ENCODE measurements at regions not wholly inside any gene's neighbourhood (a gene's known extent, or its start where the extent isn't known, plus 50 kb on each side); places are given as distances from the start of the nearest gene placed in this dataset.
"Not testable (repeated sequence)": the region's sequence is repeated elsewhere in the genome, so short reads cannot be mapped to it uniquely, and the experiment has no call there.

DNA sequence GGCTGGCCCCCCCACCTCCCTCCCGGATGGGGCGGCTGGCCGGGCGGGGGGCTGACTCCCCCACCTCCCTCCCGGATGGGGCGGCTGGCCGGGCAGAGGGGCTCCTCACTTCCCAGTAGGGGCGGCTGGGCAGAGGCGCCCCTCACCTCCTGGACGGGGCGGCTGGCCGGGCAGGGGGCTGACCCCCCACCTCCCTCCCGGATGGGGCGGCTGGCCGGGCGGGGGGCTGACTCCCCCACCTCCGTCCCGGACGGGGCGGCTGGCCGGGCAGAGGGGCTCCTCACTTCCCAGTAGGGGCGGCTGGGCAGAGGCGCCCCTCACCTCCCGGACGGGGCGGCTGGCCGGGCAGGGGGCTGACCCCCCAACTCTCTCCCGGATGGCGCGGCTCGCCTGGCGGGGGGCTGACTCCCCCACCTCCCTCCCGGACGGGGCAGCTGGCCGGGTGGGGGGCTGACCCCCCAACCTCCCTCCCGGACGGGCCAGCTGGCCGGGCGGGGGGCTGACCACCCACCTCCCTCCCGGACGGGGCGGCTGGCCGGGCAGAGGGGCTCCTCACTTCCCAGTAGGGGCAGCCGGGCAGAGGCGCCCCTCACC is 194.1 kb upstream of the GRIA1 start:
- not testable (repeated sequence) for FAIRE-seq

DNA sequence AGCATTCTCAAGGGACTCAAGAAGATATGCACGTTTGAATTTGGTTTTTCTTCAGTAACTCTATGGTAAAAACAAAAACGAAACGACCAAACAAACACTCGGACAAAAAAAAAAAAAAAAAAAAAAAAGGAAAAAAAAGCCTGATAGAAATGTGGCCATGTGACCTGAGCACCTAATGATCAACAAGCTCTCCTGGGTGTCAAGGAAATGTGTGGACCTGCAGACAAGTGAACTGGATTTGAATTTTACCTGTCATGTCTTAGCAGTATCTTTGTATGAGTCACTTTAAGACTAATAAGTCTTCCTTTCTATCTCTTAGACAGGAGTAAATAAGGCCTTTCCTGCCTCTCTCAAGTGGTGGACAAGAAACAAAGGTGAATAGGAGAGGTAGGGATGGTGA is 190.6 kb upstream of the GRIA1 start:
- no peak for FAIRE-seq

DNA sequence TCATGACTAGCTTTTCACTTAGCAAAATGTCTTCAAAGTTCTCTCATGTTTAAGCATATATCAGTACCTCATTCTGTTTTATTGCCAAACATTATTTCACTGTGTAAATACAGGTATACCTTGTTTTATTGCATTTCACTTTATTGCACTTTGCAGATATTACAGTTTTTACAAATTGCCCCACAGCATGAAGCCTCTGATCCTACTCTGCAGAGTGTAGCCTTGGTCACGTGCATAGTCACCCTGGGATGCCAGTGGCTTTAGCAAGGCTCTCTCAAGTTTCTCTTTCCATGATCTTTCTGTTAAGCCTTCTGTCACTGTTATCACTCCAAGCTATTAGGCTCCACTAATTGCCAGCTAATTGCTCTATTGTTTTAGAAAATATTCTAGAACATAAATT is 182.2 kb upstream of the GRIA1 start:
- no peak for FAIRE-seq

DNA sequence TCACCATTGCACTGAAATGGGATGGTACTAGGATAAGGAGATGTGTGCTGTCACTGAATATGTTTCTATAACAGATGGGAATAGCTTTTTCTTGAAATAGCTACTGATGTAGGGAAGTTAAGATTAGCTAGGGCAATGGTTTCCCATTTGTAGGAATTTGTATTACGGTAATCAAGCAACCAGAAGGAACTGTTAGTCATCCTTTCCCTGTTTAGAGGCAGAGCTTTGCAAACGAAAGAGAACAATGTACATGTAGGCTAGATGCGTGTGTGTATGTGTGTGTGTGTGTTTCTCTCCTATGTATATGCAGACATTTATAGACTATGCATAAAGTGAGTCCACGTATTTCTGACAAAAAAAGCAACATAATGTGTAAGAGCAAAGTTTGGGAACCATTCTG is 171.9 kb upstream of the GRIA1 start:
- FAIRE-seq: no peak

DNA sequence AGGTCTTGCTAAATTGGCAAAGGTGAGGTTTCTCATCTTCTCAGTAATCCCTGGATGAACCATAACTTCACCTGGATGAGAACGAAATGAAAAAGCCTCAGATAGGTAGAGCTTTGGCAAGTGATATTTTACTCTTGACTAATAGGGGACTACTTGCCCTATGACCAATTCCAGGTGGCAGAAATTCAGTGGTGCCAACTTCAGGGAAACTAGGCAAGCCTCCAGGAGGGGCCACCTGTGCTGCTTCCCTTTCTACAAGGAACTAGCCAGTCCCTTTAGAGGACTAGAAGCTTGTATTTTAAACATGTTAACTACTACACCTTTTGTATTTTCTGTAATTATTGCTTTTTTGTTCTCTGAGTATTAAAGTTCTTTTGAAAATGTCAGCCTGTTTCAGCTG is 169.0 kb upstream of the GRIA1 start:
- FAIRE-seq: no peak

DNA sequence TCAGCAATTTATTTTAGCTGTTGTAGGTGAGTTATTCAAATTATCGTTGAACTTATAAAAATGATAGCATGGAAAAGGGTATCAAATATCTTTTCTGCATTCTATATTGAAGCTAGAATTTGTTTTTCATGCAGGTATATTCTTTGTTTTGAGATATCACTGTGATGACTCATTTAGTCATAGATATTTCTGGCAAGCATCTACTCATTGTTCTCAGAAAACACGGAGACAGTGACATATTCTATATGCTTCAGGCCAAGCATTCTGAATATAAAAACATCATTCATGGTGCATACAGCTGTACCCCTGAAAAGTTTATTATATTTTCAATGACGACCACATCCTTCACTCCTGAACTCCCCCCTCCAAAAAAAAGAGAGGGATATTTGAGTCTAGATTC is 150.3 kb upstream of the GRIA1 start:
- no peak for FAIRE-seq

DNA sequence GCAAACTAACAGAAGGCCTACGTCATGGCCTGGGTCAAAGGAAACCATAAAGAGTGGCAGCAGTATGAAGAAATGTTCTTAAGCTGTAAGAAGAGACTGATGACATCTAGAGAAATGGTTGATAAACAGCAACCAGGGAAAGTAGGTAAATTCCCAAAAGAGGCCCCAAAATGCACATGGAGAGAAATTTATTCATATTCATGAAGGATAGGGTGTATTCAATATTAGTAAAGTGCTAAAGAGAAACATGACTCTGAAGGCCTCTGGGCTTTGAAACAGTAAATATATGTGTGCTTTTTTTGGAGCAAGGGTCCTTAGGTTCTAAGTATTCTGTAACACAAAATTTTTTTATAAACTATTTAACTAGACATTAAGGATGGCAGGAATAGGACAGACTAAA is 149.7 kb upstream of the GRIA1 start:
- FAIRE-seq: no peak

DNA sequence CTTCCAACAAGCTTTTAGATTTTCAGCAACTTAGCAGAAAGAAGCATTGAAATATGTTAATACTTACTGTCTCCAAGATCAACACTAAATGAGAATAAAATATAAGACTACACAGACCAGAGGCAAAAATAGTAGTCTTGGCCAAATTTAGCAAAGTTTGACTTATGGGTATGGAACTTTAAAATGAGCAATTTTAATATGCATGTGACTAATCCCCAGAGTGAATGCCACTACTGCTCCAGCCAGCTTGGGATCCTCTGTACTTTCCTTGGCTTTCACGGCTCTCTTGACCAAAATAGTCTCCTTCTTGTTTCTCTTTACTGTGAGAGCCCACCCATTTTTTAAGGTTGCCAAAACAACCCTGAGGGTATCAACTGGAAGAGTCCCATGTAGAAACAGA is 148.0 kb upstream of the GRIA1 start:
- FAIRE-seq: no peak

DNA sequence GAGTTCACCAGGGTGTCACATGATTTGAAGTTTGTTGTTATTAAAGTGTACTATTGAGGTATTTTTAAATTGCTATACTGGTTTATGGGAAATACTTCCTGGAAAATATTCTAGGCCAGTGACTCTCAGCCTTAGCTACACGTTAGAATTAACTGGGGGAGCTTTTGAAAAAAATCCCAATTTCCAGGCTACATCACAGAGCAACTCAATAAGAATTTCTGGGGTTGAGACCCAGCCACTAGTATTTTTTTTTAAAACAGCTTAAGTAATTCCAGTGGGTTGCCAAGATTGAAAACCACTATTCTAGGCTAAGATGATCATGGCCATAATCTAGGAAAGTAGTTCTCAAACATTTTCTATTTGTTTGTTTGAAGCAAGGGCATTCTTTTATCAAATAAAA is 142.9 kb upstream of the GRIA1 start:
- no peak for FAIRE-seq

DNA sequence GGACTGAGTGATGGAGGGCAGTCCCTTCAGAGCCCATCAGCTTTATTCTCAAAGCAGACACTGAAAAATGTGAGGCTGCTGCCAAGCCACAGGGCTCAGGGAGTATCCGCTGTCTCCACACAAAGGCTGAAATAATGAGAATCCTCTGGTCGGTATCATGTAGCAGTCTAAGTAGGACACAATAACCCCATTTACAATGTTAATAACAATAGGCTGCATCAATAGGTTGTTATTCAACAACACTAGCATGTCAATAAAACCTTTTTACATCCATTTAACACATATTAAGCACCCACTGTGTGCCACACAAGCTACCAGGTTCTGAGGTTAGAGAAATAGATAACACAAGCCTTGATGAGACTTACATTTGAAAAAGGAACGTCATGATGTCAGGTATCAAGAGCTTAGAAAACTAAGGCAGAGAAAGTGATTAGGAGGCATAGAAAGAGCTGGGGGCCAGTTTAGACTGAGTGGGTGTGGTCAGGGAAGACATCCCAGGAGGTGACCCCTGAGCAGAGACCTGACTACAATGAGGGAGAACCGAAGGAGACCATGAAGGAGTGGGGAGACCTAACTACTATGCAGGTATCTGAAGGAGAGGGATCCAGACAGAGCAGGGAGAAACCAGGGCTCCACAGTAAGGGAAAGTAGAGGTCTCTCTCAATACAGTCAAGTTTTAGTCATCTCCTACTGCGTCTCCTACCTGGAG is 140.1 kb upstream of the GRIA1 start:
- no peak for FAIRE-seq

DNA sequence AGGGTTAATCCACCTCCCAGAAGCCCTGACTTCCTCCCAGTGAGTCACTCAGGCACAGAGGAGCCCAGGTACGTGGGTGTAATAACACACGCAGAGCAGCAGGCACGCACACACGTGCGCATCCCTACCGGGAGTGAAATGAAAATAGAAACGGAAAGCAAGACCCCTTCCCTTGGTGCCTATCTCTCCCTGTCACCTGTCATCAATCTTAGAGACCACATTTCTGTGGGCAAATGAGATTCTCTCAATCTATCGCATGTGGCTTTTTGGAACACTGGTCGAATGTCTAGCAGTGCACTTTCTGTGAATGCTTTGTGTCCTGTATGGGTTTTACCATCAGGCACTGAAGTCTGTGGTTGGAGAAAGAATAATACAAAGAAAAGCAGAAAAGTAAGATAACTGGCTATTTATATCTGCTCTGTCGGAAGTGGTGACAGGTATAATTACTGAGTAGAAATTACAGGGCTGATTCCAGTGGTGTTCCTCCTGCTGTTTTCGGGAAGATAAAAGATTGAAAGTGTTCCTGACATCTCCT is 137.7 kb upstream of the GRIA1 start:
- FAIRE-seq: no peak

DNA sequence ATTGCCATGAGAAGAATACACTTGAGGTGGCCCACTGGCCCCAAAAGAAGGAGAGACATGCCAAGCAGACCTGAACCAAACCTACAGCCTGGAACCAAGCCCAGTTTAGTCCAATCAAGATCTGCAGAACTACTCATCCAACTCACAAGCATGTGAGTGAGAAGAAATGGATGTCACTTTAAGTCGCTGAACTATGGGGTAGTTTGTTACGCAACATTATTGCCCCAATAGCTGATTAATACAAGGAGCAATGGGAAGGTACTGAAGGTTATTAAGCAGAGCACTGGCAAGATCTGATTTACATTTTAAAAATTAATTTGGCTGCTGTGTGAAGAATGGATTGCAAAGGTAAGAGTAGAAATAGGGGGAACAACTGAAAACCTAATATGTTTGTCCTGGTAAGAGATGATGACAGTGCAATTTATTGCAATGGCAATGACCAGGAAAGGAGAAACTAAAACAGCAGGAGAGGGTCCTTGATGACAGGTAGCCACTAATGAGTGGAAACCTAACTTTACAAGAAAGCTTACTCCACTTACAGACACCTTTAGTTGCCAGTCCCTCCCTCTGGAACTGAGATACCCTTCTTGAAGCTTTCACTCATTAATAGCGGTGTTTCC is 132.9 kb upstream of the GRIA1 start:
- no peak for FAIRE-seq

DNA sequence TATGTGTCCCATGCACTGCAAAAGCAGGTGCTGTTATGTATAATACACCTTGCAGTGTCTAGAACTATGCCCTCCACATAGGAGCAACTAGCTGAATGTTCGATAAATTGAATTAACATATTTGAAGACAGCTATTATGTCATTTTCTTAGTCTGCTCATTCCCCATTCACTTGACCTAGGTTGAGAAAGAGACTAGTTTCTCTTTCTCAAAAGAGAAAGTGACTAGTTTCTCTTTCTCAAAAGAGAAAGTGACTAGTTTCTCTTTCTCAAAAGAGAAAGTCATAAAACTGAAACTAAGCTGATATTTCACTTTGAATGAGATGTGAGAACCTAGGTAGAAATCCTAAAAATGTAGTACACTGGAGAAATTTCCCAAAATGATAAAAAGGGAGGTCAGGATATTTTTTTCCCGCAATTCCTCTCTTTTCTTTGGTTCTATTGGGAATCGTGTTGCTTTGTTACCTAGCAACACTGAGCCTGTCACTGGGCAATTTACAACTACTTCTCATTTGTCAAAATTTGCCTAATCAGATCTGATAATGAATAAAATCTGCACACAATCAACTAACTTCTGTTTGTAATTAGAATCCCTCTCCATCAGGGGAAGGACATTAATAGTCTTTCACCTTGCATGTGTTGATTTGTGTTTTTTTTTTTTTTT is 132.0 kb upstream of the GRIA1 start:
- peak; percentile 85 for FAIRE-seq

DNA sequence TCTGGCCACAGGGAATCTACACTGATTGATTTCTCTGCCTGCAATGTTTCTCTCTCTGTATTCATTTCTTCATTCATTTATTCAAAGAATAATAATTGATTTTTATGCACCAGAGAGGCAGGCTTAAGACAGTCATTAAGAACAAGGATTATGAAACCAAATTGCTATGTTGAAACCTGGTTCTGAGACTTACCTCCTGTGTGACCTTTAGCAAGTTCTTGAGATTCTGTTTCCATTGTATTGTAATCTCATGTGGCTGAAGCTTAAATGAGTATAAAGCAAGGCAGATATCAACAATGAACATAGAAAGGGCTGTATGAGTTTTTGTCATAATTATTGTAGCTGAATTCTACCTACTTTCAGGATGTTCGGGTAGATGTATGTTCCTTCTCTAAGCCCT is 129.6 kb upstream of the GRIA1 start:
- no peak for FAIRE-seq

DNA sequence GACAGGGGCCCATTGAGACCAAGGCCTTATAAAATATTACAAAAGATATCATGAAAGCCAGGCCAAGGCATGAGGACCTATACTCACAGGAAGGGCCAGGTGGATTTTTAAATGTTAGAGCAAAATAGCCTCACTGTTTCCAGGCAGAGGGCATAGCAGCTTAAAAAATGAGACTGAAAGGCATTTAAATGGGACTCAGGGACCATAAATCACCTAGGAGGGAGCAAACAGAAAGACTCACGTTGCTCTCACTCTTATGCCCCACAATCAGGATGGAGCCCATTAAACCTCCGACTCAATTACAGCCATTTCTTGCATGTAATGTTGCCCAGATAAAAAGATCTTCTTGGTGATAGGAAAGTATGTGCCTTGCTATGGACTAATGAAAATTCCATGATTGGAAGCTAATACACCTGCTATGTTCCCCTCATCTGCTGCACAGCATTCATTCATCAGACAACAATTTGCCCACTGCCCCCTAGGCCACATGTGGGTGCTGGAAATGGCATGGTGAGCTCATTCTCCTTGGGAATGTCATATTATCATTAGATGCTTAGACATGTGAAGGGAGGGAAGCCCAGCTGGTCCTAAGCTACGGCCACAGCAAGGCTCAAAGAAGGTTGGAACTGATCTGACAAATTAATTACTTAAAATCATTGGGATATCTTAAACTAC is 128.6 kb upstream of the GRIA1 start:
- FAIRE-seq: no peak

DNA sequence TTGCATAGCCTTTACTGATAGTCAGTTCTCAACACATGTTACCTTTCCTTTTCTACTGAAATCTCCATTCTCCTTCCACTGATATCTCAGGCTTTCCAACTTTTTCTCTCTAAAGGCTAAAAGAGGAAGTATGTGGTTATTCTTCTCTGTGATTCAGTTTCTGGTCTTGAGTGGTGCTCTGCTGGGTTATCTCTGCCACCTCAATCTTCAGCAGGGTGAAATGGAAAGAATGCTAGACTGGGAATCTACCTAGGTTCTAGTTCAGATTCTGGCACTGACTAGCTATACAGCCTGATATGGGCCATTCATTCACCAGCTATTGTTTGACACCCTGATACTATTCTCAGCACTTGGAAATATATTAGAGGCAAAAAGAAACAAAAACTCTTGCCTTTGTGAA is 124.9 kb upstream of the GRIA1 start:
- no peak for FAIRE-seq

DNA sequence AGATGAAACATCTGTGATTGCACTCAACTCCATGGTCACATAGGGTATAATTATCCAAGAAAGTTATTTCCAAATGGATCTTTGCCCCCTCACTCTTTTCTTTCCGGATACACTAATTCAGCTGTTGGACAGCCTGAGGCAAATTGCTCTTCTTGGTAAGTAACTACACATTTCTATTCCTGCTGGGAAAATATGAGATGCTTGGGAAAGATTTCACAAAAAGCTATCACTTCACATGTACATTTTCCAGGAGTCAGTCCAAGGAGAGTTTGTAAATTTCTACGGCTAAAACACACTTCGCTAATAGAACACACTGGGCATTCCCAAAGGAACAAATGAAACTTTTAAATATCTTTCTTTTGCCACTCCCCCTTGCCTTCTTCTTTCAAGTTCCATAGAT is 123.0 kb upstream of the GRIA1 start:
- no peak for FAIRE-seq

DNA sequence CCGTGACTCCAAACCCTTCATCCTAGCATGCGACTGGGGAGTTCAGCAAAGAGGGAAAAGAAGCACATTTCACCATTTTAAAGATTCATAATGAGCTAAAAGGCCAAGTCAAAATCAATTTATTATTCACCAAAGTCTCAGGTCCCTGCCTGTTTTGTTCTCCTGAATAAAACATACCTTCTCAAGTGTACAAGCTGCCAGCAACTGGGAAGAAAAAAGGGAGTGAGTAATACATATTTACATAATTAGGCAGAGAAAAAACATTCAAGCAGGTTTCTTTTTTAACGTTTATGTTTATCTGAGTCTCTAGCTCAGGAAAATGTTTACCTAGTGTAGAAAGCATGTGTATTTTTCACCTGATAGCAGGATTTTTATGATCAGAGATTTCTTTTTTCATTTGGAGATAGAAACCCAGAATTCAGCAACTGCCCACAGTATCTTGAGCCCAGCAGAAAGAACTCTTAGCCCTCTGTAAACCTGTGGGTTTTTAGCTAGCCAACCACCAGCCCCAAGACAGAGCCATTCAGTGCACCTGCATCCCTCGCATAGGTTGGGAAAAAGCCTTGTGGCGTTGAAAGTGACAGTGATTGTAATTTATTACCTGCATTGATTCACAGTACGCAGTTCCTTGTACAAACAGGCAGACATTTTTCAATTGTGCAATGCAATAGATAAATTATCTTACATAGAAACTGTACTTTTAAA is 117.9 kb upstream of the GRIA1 start:
- peak; percentile 27 for FAIRE-seq

DNA sequence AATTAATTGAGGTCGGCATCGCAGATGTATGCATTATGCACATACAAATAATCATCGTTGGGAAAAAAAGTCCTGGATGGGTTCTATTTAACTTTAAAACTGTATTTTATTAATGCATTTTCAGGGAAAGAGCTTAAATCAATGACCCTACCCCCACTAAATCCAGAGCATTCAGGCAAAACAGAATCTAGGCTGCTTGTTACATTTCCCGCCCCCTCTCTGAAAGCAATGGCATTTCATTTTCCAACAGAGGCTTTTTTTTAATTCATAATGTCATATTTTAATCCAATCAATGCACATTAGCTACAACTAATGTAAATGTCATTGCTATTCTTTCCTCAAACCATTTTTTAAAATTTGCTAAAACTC is 117.4 kb upstream of the GRIA1 start:
- no peak for FAIRE-seq

DNA sequence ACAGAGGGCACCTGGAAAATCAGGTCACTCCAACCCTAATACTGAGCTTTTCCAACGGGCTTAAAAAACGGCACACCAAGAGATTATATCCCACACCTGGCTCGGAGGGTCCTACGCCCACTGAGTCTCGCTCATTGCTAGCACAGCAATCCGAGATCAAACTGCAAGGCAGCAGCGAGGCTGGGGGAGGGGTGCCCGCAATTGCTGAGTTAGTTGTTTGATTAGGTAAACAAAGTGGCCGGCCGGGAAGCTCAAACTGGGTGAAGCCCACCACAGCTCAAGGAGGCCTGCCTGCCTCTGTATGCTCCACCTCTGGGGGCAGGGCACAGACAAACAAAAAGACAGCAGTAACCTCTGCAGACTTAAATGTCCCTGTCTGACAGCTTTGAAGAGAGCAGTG is 108.8 kb upstream of the GRIA1 start:
- FAIRE-seq: not testable (repeated sequence)

DNA sequence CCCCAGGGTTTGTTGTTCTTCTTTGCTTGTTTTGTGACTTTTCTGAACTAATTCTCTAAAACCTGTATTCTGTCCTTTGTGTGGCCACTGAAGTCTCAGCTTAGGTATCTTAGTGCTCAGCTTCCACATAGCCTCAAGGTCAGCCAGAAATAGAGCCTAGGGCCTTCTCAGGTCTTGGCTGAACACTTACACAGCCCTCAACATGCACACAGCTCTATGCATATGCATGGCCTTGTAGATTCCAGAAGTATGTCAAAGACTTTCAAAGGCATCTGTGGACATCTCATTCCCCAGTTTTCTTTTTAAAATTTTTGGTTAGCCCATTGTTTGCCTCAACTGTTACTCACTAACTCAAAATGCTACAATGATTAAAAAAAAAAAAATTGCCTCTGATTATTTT is 99.9 kb upstream of the GRIA1 start:
- FAIRE-seq: no peak

DNA sequence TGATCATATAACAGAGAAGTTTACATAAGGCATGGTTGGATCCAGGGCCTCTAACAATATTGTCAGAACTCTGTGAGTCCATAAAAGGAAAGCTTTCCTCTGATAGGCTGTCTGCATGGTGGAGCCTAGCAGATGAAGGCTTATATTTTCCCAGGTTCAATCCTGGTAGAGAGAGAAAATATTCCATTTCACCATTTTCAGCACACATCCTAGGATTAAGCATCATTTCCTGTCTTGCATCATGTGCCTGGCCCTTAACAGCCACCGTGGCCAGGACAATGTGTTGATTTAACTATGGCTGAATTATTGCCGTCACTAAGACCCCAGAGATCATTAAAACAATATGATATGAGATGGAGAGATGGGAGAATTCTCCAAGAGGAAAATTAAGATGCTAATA is 90.9 kb upstream of the GRIA1 start:
- FAIRE-seq: no peak

DNA sequence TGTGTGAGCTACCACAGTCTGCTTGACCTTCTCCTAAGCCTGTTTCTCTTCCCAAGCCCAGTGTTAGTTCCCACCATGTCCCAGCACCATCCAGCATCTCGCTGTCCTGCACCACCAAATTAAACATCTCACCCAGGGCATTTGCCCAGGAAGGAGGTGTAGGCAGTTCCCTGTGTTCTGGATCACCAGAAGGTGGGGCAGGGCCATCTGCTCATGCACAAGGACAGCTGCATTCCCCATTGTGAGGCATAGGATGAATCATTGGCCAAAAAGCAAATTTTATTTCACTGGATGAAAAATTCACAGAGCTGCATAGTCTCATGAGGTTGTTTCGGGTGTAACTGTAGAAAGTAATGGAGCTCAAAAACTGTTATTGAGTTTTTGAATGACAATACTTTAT is 89.5 kb upstream of the GRIA1 start:
- FAIRE-seq: no peak
